ENCODE measurements at regions not wholly inside any gene's neighbourhood (a gene's known extent, or its start where the extent isn't known, plus 50 kb on each side); places are given as distances from the start of the nearest gene placed in this dataset.

GRCh38 chr1:95994643-95995042, 726.9 kb upstream of the PTBP2 start:
- no peak for DNase-seq (ENCODE audit: low read depth)

- DNase-seq (ENCODE audit: low read depth), result no peak
Observed at GRCh38 chr1:96002201-96002600, 719.4 kb upstream of the PTBP2 start.

- no peak for DNase-seq (ENCODE audit: low read depth)
Observed at GRCh38 chr1:96002969-96003964, 718.3 kb upstream of the PTBP2 start.

- no peak for DNase-seq (ENCODE audit: low read depth)
Observed at GRCh38 chr1:96009831-96010434, 711.7 kb upstream of the PTBP2 start.

GRCh38 chr1:96011606-96012005, 710.0 kb upstream of the PTBP2 start:
- no peak for DNase-seq (ENCODE audit: low read depth)

- DNase-seq (ENCODE audit: low read depth), result no peak
Observed at GRCh38 chr1:96016219-96016618, 705.4 kb upstream of the PTBP2 start.

GRCh38 chr1:96020378-96020777, 701.2 kb upstream of the PTBP2 start:
- no peak for DNase-seq (ENCODE audit: low read depth)

GRCh38 chr1:96025062-96025461, 696.5 kb upstream of the PTBP2 start:
- no peak for DNase-seq (ENCODE audit: low read depth)

- no peak for DNase-seq (ENCODE audit: low read depth)
Observed at GRCh38 chr1:96028071-96028470, 693.5 kb upstream of the PTBP2 start.

- no peak for DNase-seq (ENCODE audit: low read depth)
Observed at GRCh38 chr1:96030312-96030711, 691.3 kb upstream of the PTBP2 start.

GRCh38 chr1:96034006-96034405, 687.6 kb upstream of the PTBP2 start:
- no peak for DNase-seq (ENCODE audit: low read depth)

- no peak for DNase-seq (ENCODE audit: low read depth)
Observed at GRCh38 chr1:96036763-96037162, 684.8 kb upstream of the PTBP2 start.

GRCh38 chr1:96038636-96039035, 682.9 kb upstream of the PTBP2 start:
- no peak for DNase-seq (ENCODE audit: low read depth)

GRCh38 chr1:96039910-96040309, 681.7 kb upstream of the PTBP2 start:
- no peak for DNase-seq (ENCODE audit: low read depth)

GRCh38 chr1:96041470-96041869, 680.1 kb upstream of the PTBP2 start:
- no peak for DNase-seq (ENCODE audit: low read depth)

GRCh38 chr1:96048572-96049212, 672.9 kb upstream of the PTBP2 start:
- DNase-seq (ENCODE audit: low read depth), result no peak

- no peak for DNase-seq (ENCODE audit: low read depth)
Observed at GRCh38 chr1:96049759-96050409, 671.7 kb upstream of the PTBP2 start.

GRCh38 chr1:96059276-96059675, 662.3 kb upstream of the PTBP2 start:
- no peak for DNase-seq (ENCODE audit: low read depth)

GRCh38 chr1:96059736-96060135, 661.8 kb upstream of the PTBP2 start:
- no peak for DNase-seq (ENCODE audit: low read depth)

GRCh38 chr1:96060621-96061020, 661.0 kb upstream of the PTBP2 start:
- no peak for DNase-seq (ENCODE audit: low read depth)

- no peak for DNase-seq (ENCODE audit: low read depth)
Observed at GRCh38 chr1:96072021-96072420, 649.6 kb upstream of the PTBP2 start.

- no peak for DNase-seq (ENCODE audit: low read depth)
Observed at GRCh38 chr1:96073100-96073499, 648.5 kb upstream of the PTBP2 start.
